Endothelial cell (in vitro differentiated cells): ENCODE measurements at regions not wholly inside any gene's neighbourhood (a gene's known extent, or its start where the extent isn't known, plus 50 kb on each side); places are given as distances from the start of the nearest gene placed in this dataset.

Experiments
- DNase-seq: peaks from one replicate; pipeline ENCODE4 v3.0.0; 2021; ENCODE audit warnings: low spot score
- H3K27ac Mint-ChIP-seq: one replicate; pipeline ENCODE4 v1.8.0; 2021; ENCODE audit warnings: mixed read lengths, inconsistent platforms; ENCODE audit not compliant: unreplicated experiment
- H3K27me3 Mint-ChIP-seq: one replicate; pipeline ENCODE4 v1.8.0; 2021; ENCODE audit warnings: mild to moderate bottlenecking, moderate library complexity, mixed read lengths, inconsistent platforms; ENCODE audit not compliant: unreplicated experiment
- H3K36me3 Mint-ChIP-seq: one replicate; pipeline ENCODE4 v1.8.0; 2021; ENCODE audit warnings: mild to moderate bottlenecking, low read depth, mixed read lengths, inconsistent platforms; ENCODE audit not compliant: unreplicated experiment
- H3K4me1 Mint-ChIP-seq: one replicate; pipeline ENCODE4 v1.8.0; 2021; ENCODE audit warnings: mild to moderate bottlenecking, mixed read lengths, inconsistent platforms; ENCODE audit not compliant: unreplicated experiment
- H3K4me3 Mint-ChIP-seq: one replicate; pipeline ENCODE4 v1.8.0; 2021; ENCODE audit warnings: mild to moderate bottlenecking, mixed read lengths, inconsistent platforms; ENCODE audit not compliant: unreplicated experiment
- H3K9me3 Mint-ChIP-seq: one replicate; pipeline ENCODE4 v1.8.0; 2021; ENCODE audit warnings: mixed read lengths, inconsistent platforms; ENCODE audit not compliant: unreplicated experiment
- CTCF ChIP-seq: fragments of 200-600 bp; sonication (generic); IDR thresholded peaks from one replicate; pipeline ENCODE4 v1.5.0; 2021; ENCODE audit warnings: antibody characterized with exemption; ENCODE audit not compliant: unreplicated experiment

GRCh38 chr3:168506589-168506988 is 410.9 kb upstream of the GOLIM4 start:
- TF ChIP-seq CTCF = no peak
- no peak overlapping the region for H3K27ac Mint-ChIP-seq
- peaks cover 4% of the 10 kb centered on the region for H3K4me1 Mint-ChIP-seq
- DNase-seq = no peak
- H3K27me3 Mint-ChIP-seq = no peaks in the 10 kb centered on the region
- H3K9me3 Mint-ChIP-seq = no peaks in the 10 kb centered on the region
- H3K36me3 Mint-ChIP-seq = no peaks in the 10 kb centered on the region
- H3K4me3 Mint-ChIP-seq = no peak overlapping the region

GRCh38 chr3:168501570-168501969 is 405.8 kb upstream of the GOLIM4 start:
- Mint-ChIP-seq H3K27me3 (no peaks in the 10 kb centered on the region), H3K27ac (no peak overlapping the region), H3K9me3 (no peaks in the 10 kb centered on the region), H3K4me1 (no peaks in the 10 kb centered on the region), H3K36me3 (no peaks in the 10 kb centered on the region), H3K4me3 (no peak overlapping the region)
- no peak for DNase-seq
- no peak for TF ChIP-seq CTCF

- Mint-ChIP-seq H3K9me3 (no peaks in the 10 kb centered on the region), H3K27me3 (no peaks in the 10 kb centered on the region), H3K36me3 (no peaks in the 10 kb centered on the region), H3K4me3 (no peak overlapping the region), H3K27ac (no peak overlapping the region), H3K4me1 (no peaks in the 10 kb centered on the region)
- no peak for TF ChIP-seq CTCF
- no peak for DNase-seq
Measured at GRCh38 chr3:168498194-168498593, 402.5 kb upstream of the GOLIM4 start.

GRCh38 chr3:168497741-168498140 is 402.0 kb upstream of the GOLIM4 start:
- Mint-ChIP-seq H3K9me3 (no peaks in the 10 kb centered on the region), H3K27me3 (no peaks in the 10 kb centered on the region), H3K4me3 (no peak overlapping the region), H3K27ac (no peak overlapping the region), H3K4me1 (no peaks in the 10 kb centered on the region), H3K36me3 (no peaks in the 10 kb centered on the region)
- DNase-seq = no peak
- no peak for TF ChIP-seq CTCF

GRCh38 chr3:168497183-168497582 is 401.5 kb upstream of the GOLIM4 start:
- Mint-ChIP-seq H3K9me3 (no peaks in the 10 kb centered on the region), H3K27ac (no peak overlapping the region), H3K4me3 (no peak overlapping the region), H3K4me1 (no peaks in the 10 kb centered on the region), H3K36me3 (no peaks in the 10 kb centered on the region), H3K27me3 (no peaks in the 10 kb centered on the region)
- no peak for DNase-seq
- TF ChIP-seq CTCF = no peak
